ENCODE measurements at regions not wholly inside any gene's neighbourhood (a gene's known extent, or its start where the extent isn't known, plus 50 kb on each side); places are given as distances from the start of the nearest gene placed in this dataset.

DNA sequence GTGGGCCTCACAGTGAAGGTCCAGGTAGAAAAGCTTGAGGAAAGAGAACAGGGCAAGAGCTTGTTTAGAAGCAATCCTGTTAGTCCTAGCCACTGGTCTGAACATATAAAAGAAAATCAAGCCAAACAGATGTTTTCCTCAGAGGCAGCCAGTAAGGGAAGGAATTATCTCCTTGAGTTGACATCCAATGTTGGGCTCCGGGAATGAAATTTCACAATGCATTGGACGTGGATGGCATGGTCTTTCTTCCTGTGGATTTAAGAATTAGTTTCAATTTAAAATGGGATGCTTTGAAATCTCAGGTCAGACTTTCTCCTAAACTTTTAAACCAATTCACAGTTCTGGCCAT lies 92.1 kb downstream of the ACKR3 start:
- Mint-ChIP-seq H3K36me3 (ENCODE audit: insufficient read depth) (no peaks in the 10 kb centered on the region), H3K4me3 (no peak overlapping the region), H3K27me3 (ENCODE audit: low read depth) (peaks cover 37% of the 10 kb centered on the region), H3K9me3 (peaks cover 5% of the 10 kb centered on the region), H3K4me1 (ENCODE audit: low read depth) (no peaks in the 10 kb centered on the region)
- no peak for ATAC-seq
- DNase-seq, result no peak

- Mint-ChIP-seq H3K4me3 (no peak overlapping the region), H3K4me1 (ENCODE audit: low read depth) (no peaks in the 10 kb centered on the region), H3K9me3 (peaks cover 5% of the 10 kb centered on the region), H3K27me3 (ENCODE audit: low read depth) (peaks cover 33% of the 10 kb centered on the region), H3K36me3 (ENCODE audit: insufficient read depth) (no peaks in the 10 kb centered on the region)
- no peak for DNase-seq
- ATAC-seq, result no peak
Measured at GRCh38 chr2:236662231-236663185, 92.9 kb downstream of the ACKR3 start.

GRCh38 chr2:236663287-236664101 lies 93.9 kb downstream of the ACKR3 start:
- peaks cover 27% of the 10 kb centered on the region for H3K27me3 Mint-ChIP-seq (ENCODE audit: low read depth)

DNA sequence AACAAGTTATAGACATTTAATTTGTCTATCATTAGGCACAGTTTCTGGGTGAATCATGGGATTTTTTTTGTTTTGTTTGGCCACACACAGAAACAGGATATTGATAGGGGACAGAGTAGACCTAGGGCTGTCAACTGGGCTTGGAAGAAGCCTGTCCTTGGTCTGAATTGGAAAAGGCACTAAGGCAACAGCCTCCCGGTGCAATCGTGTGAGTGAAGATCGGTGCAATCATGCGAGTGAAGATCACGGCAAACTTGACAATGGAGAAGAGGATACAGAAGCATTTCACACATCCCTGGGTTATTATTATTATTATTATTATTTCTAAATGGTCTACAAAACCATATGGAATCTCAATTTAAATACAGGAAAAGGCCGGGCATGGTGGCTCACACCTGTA lies 94.5 kb downstream of the ACKR3 start:
- Mint-ChIP-seq H3K4me1 (ENCODE audit: low read depth) (no peaks in the 10 kb centered on the region), H3K36me3 (ENCODE audit: insufficient read depth) (no peaks in the 10 kb centered on the region), H3K9me3 (peaks cover 5% of the 10 kb centered on the region), H3K27me3 (ENCODE audit: low read depth) (peaks cover 23% of the 10 kb centered on the region), H3K4me3 (no peak overlapping the region)
- ATAC-seq (no peak), DNase-seq (no peak)

More at GRCh38 chr2:236663287-236664101, 93.9 kb downstream of the ACKR3 start:
- H3K9me3 Mint-ChIP-seq, result peaks cover 5% of the 10 kb centered on the region
- DNase-seq (no peak), ATAC-seq (no peak)
- H3K4me1 Mint-ChIP-seq (ENCODE audit: low read depth), result no peaks in the 10 kb centered on the region
- no peak overlapping the region for H3K4me3 Mint-ChIP-seq
- no peaks in the 10 kb centered on the region for H3K36me3 Mint-ChIP-seq (ENCODE audit: insufficient read depth)

DNA sequence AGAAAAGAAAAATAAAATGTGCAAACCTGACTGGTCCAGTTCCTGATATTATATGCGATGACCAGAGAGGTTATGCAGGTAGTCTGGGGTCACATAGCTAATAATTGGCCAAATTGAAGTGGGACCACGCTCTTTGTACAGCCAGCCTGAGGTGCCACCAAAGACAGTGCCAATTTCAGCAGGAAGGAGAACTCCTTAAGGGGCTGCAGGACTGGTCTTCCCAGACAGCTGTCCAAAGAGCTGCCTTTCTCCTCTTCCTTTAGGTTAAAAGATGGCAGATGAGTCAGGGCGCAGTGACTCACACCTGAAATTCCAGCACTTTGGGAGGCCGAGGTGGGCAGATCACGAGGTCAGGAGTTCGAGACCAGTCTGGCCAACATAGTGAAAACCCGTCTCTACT lies 95.5 kb downstream of the ACKR3 start:
- ATAC-seq, result no peak
- no peaks in the 10 kb centered on the region for H3K4me1 Mint-ChIP-seq (ENCODE audit: low read depth)
- no peak overlapping the region for H3K4me3 Mint-ChIP-seq
- peaks cover 5% of the 10 kb centered on the region for H3K9me3 Mint-ChIP-seq
- H3K27me3 Mint-ChIP-seq (ENCODE audit: low read depth), result peaks cover 18% of the 10 kb centered on the region
- H3K36me3 Mint-ChIP-seq (ENCODE audit: insufficient read depth), result no peaks in the 10 kb centered on the region
- DNase-seq, result no peak

DNA sequence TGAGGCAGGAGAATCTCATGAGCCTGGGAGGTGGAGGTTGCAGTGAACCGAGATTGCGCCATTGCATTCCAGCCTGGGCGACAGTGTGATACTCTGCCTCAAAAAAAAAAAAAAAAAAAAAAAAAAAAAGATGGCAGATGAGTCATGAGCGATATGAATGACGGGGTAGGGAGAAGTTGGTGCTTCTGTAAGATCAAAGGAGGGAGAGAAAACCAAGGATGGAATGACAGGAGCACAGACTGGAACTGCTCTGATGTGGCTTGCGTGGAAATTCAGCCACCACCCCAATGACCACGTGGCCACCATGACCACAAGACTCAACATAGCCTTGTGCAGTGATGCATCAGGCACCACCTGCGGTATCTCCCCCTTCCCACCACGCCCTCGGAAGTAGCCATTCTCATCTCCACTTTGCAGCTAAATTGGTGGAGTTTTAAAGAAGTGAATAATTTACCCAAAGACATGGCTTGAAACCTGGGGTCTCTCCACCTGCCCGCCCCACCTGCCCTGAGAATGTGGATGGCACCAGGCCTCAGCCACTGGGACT lies 96.0 kb downstream of the ACKR3 start:
- H3K27me3 Mint-ChIP-seq (ENCODE audit: low read depth), result peaks cover 15% of the 10 kb centered on the region
- no peak for DNase-seq
- no peaks in the 10 kb centered on the region for H3K4me1 Mint-ChIP-seq (ENCODE audit: low read depth)
- ATAC-seq, result no peak
- H3K36me3 Mint-ChIP-seq (ENCODE audit: insufficient read depth), result no peaks in the 10 kb centered on the region
- peaks cover 5% of the 10 kb centered on the region for H3K9me3 Mint-ChIP-seq
- H3K4me3 Mint-ChIP-seq, result no peak overlapping the region

DNA sequence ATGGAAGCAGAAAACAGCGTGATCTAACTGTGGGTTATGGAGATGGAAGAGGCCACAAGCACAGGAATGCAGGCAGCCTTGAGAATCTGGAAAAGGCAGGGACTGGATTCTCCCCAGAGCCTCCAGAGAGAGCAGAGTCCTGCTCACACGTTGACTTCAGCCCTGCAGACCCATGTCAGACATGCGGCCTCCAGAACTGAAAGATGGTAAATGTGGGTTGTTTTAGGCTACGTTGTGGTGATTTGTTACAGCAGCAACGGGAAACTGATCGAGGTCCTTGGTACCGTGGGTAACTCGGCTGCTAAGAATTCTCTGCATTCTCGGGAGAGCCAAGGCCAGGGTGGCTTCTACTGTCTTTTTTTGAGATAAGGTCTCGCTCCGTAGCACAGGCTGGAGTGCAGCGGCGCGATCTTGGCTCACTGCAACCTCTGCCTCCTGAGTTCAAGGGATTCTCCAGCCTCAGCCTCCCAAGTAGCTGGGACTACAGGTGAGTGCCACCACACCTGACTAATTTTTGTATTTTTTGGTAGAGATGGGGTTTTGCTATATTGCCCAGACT lies 97.1 kb downstream of the ACKR3 start:
- Mint-ChIP-seq H3K36me3 (ENCODE audit: insufficient read depth) (no peaks in the 10 kb centered on the region), H3K4me1 (ENCODE audit: low read depth) (no peaks in the 10 kb centered on the region), H3K4me3 (no peak overlapping the region), H3K27me3 (ENCODE audit: low read depth) (peaks cover 8% of the 10 kb centered on the region), H3K9me3 (peaks cover 5% of the 10 kb centered on the region)
- DNase-seq, result no peak
- ATAC-seq, result no peak

DNA sequence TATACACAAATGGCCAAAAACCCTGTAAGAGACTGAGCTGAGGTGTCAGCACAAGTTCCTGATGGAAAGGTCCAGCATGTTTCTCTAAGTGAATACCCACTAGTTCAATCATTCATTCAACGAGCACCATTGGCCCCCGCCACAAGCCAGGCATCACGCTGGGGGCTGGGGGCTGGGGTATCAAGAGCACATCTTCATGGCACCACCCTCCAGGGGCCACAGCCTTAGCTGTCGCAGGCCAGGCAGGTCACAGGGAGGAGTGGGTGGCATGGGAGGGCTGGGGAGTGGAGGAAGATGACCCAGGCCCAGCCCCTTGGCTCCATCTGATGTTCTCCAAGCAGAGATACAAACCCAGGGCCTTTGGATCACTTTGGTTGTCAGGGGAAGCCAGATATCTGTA lies 97.9 kb downstream of the ACKR3 start:
- H3K4me3 Mint-ChIP-seq, result no peak overlapping the region
- H3K4me1 Mint-ChIP-seq (ENCODE audit: low read depth), result no peaks in the 10 kb centered on the region
- no peaks in the 10 kb centered on the region for H3K36me3 Mint-ChIP-seq (ENCODE audit: insufficient read depth)
- DNase-seq (no peak), ATAC-seq (no peak)
- peaks cover 5% of the 10 kb centered on the region for H3K9me3 Mint-ChIP-seq
- H3K27me3 Mint-ChIP-seq (ENCODE audit: low read depth), result peaks cover 4% of the 10 kb centered on the region

GRCh38 chr2:236668531-236668969 lies 98.9 kb downstream of the ACKR3 start:
- H3K4me3 Mint-ChIP-seq, result no peak overlapping the region
- DNase-seq (no peak), ATAC-seq (no peak)
- H3K4me1 Mint-ChIP-seq (ENCODE audit: low read depth), result no peaks in the 10 kb centered on the region
- peaks cover 3% of the 10 kb centered on the region for H3K27me3 Mint-ChIP-seq (ENCODE audit: low read depth)
- H3K9me3 Mint-ChIP-seq, result peaks cover 5% of the 10 kb centered on the region
- H3K36me3 Mint-ChIP-seq (ENCODE audit: insufficient read depth), result no peaks in the 10 kb centered on the region

DNA sequence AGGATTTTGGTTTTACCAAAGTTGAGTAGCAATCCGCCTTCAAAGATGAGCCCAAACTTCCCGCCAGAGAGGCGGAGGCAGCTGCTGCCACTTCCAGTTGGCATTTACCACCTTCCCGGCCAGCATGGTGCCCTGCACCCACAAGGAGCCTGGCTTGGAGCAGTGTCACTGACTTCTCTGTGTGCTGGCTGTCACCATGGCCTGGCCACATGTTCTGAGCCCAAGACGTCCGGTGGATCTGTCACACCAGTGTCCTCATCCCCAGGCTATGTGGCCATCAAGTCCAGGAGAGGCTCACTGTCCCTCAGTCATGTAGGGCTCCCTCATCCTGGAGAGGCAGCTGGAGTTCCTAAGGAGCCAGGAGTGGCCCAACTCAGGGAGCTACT lies 100.6 kb downstream of the ACKR3 start:
- H3K36me3 Mint-ChIP-seq (ENCODE audit: insufficient read depth), result no peaks in the 10 kb centered on the region
- no peak for DNase-seq
- no peak overlapping the region for H3K4me3 Mint-ChIP-seq
- no peaks in the 10 kb centered on the region for H3K4me1 Mint-ChIP-seq (ENCODE audit: low read depth)
- no peak for ATAC-seq
- peaks cover 3% of the 10 kb centered on the region for H3K27me3 Mint-ChIP-seq (ENCODE audit: low read depth)
- peaks cover 5% of the 10 kb centered on the region for H3K9me3 Mint-ChIP-seq

DNA sequence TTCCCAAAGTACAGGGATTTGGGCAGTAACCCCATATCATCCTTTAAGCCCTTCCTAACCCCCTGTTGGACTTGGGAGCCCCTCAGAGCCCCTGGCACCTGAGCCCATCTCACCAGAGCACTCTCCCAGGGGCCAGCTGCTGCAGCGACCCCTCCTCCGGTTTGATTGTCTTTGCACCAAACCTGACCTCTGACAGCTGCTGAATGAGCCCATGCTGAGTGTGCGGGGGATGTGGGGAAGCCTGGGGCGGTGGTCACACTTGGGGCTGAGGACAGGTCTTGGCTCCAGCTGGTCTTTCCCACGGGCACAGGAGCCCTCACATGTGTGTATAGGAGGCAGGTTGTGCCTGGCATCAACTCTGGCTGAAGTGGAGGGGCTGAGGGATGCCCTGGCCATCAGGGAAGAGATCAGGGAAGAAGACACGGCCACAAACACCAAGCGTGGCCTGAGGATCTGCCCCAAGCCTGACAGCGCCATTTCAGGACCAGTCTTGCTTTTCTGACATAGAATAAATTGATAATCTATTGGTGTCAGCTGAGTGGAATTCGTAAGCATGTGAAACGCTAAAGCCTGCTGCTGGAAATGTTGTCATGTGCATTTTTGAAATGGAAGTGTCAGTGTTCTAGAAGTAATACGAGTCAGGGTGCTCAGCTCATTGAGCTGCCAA lies 102.4 kb downstream of the ACKR3 start:
- Mint-ChIP-seq H3K36me3 (ENCODE audit: insufficient read depth) (no peaks in the 10 kb centered on the region), H3K27me3 (ENCODE audit: low read depth) (peaks cover 3% of the 10 kb centered on the region), H3K4me1 (ENCODE audit: low read depth) (no peaks in the 10 kb centered on the region), H3K9me3 (no peaks in the 10 kb centered on the region), H3K4me3 (no peak overlapping the region)
- ATAC-seq, result no peak
- DNase-seq, result no peak

GRCh38 chr2:236672606-236673005 lies 103.0 kb downstream of the ACKR3 start:
- no peak for DNase-seq
- H3K9me3 Mint-ChIP-seq, result no peaks in the 10 kb centered on the region
- H3K4me1 Mint-ChIP-seq (ENCODE audit: low read depth), result no peaks in the 10 kb centered on the region
- no peak for ATAC-seq
- no peaks in the 10 kb centered on the region for H3K36me3 Mint-ChIP-seq (ENCODE audit: insufficient read depth)
- H3K27me3 Mint-ChIP-seq (ENCODE audit: low read depth), result peaks cover 5% of the 10 kb centered on the region
- no peak overlapping the region for H3K4me3 Mint-ChIP-seq

DNA sequence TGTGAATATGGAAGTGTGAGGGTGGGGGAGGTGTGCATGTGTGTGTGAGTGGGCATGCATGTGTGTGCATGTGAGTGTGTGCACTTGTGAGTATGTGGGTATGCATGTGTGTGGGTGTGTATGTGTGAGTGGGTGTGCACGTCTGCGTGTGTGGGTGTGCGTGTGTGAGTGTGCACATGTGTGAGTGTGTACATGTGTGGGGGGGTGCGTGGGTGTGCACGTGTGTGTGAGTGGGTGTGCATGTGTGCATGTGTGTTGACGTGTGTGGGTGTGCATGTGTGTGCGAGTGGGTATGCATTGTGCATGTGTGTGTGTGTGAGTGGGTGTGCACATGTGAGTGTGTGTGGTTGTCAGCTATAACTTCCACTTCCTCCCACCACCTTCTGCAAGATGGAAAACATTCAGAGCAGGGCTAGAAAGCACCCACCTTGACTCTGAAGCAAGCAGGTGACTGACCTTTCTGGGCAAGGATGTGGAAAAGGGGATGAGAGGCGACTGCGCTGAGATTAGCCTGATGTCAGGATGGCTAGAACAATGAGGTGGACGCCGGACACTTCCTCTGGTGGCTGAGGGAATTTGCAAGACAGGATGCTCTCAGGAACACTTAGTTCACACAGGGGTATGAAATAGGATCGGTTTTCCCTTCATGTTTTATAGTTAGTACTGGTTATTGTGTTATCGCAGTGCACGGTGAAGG lies 103.6 kb downstream of the ACKR3 start:
- peaks cover 10% of the 10 kb centered on the region for H3K27me3 Mint-ChIP-seq (ENCODE audit: low read depth)
- H3K4me3 Mint-ChIP-seq, result no peak overlapping the region
- no peaks in the 10 kb centered on the region for H3K9me3 Mint-ChIP-seq
- DNase-seq (no peak), ATAC-seq (no peak)
- H3K4me1 Mint-ChIP-seq (ENCODE audit: low read depth), result no peaks in the 10 kb centered on the region
- no peaks in the 10 kb centered on the region for H3K36me3 Mint-ChIP-seq (ENCODE audit: insufficient read depth)
